Colonic mucosa (tissue), 4 donors: ENCODE measurements at regions not wholly inside any gene's neighbourhood (a gene's known extent, or its start where the extent isn't known, plus 50 kb on each side); places are given as distances from the start of the nearest gene placed in this dataset.

Experiments used
- DNase-seq: peaks from one replicate; pipeline ENCODE4 v3.0.0-alpha.2; 2020
- H3K27ac ChIP-seq: fragments of 200-600 bp; one replicate; pipeline ENCODE4 v1.8.0; 2021
- H3K27me3 ChIP-seq: fragments of 200-600 bp; one replicate; pipeline ENCODE4 v1.8.0; 2021
- H3K36me3 ChIP-seq: fragments of 200-600 bp; one replicate; pipeline ENCODE4 v1.8.0; 2021
- H3K4me1 ChIP-seq: fragments of 200-600 bp; one replicate; pipeline ENCODE4 v1.8.0; 2021; ENCODE audit warnings: mild to moderate bottlenecking
- H3K4me3 ChIP-seq: fragments of 200-600 bp; one replicate; pipeline ENCODE4 v1.8.0; 2021
- H3K9ac ChIP-seq, 2 donors: one replicate each; pipeline ENCODE4 v1.7.0; 2013; ENCODE audit warnings: control low read depth in 2 of 2, low read depth in 2 of 2, low read length in 2 of 2
- H3K9me3 ChIP-seq: fragments of 200-600 bp; one replicate; pipeline ENCODE4 v1.8.0; 2021
- intact Hi-C: fragments of 100-400 bp; cut with DNase I; formaldehyde crosslinking; loops from one replicate; pipeline ENCODE4 v1.14.1; 2022
- TF ChIP-seq, protein P1 (sequence below): fragments of 200-600 bp; IDR thresholded peaks from one replicate; pipeline ENCODE4 v1.8.0; 2022; ENCODE audit warnings: antibody characterized with exemption, mild to moderate bottlenecking
- donor health status: healthy.
- donor health status: DM: no; HTN: no; CAD: no.
- donor health status: DM: no; HTN: no; CAD: no.

DNA sequence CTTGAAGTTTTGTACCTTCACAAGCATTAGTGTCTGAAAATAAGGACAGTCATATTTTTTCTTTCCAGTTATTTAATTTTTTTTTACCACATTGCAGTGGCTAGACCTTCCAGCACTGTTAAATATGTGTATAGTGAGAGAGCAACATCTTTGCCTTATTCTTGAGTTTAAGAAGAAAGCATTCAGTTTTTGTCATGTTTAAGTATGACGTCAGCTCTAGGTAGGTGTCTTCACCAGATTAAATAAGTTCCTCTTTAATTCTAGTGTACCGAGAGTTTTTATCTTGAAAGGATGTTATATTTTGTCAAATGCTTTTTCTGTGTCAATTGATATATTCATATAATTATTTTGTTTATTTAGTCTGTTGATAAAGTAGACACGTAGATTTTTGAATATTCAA, 258.8 kb downstream of the FAM181B start:
- H3K9ac ChIP-seq, result no peak overlapping the region
- TF ChIP-seq, protein P1, sequence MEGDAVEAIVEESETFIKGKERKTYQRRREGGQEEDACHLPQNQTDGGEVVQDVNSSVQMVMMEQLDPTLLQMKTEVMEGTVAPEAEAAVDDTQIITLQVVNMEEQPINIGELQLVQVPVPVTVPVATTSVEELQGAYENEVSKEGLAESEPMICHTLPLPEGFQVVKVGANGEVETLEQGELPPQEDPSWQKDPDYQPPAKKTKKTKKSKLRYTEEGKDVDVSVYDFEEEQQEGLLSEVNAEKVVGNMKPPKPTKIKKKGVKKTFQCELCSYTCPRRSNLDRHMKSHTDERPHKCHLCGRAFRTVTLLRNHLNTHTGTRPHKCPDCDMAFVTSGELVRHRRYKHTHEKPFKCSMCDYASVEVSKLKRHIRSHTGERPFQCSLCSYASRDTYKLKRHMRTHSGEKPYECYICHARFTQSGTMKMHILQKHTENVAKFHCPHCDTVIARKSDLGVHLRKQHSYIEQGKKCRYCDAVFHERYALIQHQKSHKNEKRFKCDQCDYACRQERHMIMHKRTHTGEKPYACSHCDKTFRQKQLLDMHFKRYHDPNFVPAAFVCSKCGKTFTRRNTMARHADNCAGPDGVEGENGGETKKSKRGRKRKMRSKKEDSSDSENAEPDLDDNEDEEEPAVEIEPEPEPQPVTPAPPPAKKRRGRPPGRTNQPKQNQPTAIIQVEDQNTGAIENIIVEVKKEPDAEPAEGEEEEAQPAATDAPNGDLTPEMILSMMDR, result no peak
- H3K27me3 ChIP-seq, result no peaks in the 10 kb centered on the region
- no peak overlapping the region for H3K27ac ChIP-seq
- H3K36me3 ChIP-seq, result no peaks in the 10 kb centered on the region
- intact Hi-C loops, result no loop called here
- H3K9me3 ChIP-seq, result no peaks in the 10 kb centered on the region
- no peak overlapping the region for H3K4me3 ChIP-seq
- no peaks in the 10 kb centered on the region for H3K4me1 ChIP-seq
- no peak for DNase-seq

DNA sequence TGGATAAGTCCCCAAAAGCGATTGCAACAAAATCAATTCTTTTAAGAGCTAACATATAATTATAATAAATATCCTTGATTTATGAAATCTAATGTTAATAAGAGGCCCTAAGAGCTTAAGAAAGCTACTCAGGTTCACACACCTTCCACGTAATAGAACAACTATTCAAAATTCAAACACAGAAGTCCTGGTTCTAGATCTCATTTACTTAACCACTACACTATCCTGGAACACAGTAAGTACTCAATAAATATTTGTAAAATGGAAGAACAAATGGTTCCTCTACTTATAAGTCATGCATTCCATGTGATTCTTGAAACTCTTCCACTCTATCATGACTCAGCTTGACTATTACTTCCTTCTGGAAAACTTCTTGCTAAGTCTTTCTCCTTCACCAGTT, 268.2 kb downstream of the FAM181B start:
- no peak for DNase-seq
- Histone ChIP-seq H3K27me3 (no peaks in the 10 kb centered on the region), H3K27ac (no peak overlapping the region), H3K9ac (no peak overlapping the region), H3K4me1 (no peaks in the 10 kb centered on the region), H3K9me3 (no peaks in the 10 kb centered on the region), H3K36me3 (no peaks in the 10 kb centered on the region), H3K4me3 (no peak overlapping the region)
- intact Hi-C loops, result no loop called here
- TF ChIP-seq, protein P1, result no peak

DNA sequence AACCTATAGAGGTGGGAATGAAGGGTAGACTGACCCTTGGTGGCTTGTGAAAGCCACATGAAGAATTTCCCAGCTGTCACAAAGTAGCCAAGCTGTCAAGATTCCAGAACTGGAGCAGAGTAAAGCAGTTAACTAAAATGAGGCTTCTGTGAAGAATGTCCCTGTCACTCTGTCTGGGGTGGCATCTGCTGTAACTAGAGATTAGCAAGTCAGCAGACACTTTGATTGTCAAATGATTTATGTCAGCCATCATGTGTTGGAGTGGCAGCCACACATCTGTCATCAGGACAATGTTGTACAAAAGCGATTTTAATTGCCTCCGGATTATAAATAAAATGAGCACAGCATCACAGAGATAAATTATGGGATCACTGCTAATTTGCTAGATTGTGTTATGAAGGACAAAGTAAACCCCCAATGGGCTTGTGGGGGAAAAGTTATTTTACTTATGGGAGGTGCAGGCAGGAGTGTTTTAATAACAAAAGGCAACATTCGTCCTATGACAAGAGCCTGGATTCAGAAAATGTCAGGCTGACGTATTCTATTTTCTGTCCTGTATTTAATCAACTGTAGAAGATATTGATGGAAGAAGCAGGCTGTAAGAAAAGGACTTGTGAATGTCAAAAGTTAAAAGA, 270.9 kb downstream of the FAM181B start:
- no peak overlapping the region for H3K9ac ChIP-seq
- H3K4me1 ChIP-seq, result no peaks in the 10 kb centered on the region
- no peaks in the 10 kb centered on the region for H3K27me3 ChIP-seq
- intact Hi-C loops, result no loop called here
- H3K9me3 ChIP-seq, result no peaks in the 10 kb centered on the region
- no peak overlapping the region for H3K27ac ChIP-seq
- TF ChIP-seq, protein P1, result no peak
- no peaks in the 10 kb centered on the region for H3K36me3 ChIP-seq
- no peak overlapping the region for H3K4me3 ChIP-seq
- DNase-seq, result no peak

DNA sequence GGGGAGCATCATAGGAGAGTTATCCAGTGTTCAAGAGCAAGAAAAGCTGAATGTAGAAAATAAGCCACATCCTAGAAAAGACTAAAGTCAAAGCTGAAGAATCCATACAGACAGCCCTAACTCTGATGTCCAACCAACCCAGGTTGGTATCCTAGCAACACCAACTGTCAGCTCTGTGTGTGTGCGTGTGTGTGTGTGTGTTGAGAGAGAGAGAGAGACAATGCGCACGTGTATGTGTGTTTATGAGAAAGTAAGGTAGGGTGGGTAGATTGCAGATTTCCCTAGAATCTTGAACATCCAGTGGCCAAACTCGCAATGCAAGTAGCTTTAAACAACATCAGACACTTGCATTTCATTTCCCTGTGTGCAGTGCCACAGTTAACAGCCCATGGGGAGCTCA, 274.9 kb downstream of the FAM181B start:
- no peak for DNase-seq
- no peak overlapping the region for H3K4me3 ChIP-seq
- intact Hi-C loops, result no loop called here

DNA sequence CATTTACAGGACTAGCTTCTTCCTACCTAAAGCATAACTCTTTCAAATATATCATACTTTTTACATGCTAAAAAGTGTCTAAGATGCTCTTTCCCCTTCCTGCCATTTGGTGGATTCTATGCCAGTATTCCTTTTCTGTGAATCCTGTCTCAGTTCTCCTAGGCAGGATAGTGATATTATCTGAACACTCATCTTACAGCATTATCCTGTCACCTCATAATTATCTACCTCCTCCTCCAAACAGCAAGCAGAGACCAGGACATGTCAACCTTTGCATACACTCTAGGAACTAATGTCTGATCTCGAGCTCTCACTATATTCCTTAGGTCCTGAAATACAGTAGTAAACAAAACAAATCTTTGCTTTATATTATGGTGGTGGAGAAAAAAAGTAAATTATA, 275.5 kb downstream of the FAM181B start:
- Histone ChIP-seq H3K4me1 (no peaks in the 10 kb centered on the region), H3K27me3 (no peaks in the 10 kb centered on the region), H3K4me3 (no peak overlapping the region), H3K27ac (no peak overlapping the region), H3K9ac (no peak overlapping the region), H3K36me3 (no peaks in the 10 kb centered on the region), H3K9me3 (no peaks in the 10 kb centered on the region)
- intact Hi-C loops, result no loop called here
- DNase-seq, result no peak
- TF ChIP-seq, protein P1, result no peak

More for the DNA sequence above, 274.9 kb downstream of the FAM181B start:
- no peaks in the 10 kb centered on the region for H3K27me3 ChIP-seq
- H3K4me1 ChIP-seq, result no peaks in the 10 kb centered on the region
- no peak overlapping the region for H3K9ac ChIP-seq
- no peaks in the 10 kb centered on the region for H3K9me3 ChIP-seq
- H3K36me3 ChIP-seq, result no peaks in the 10 kb centered on the region
- no peak overlapping the region for H3K27ac ChIP-seq
- TF ChIP-seq, protein P1, result no peak
